DOHH2 (cell line): ENCODE measurements at regions not wholly inside any gene's neighbourhood (a gene's known extent, or its start where the extent isn't known, plus 50 kb on each side); places are given as distances from the start of the nearest gene placed in this dataset.
"Not testable (repeated sequence)": the region's sequence is repeated elsewhere in the genome, so short reads cannot be mapped to it uniquely, and the experiment has no call there.

Experiments used
- CTCF ChIP-seq: fragments of 200-600 bp; sonication (generic); IDR thresholded peaks from one replicate; pipeline ENCODE4 v1.5.1; 2014; ENCODE audit warnings: antibody characterized with exemption, mild to moderate bottlenecking, low read depth, low read length; ENCODE audit not compliant: poor library complexity, severe bottlenecking
- EZH2phosphoT487 ChIP-seq: fragments of 200-600 bp; sonication (generic); IDR thresholded peaks from 2 replicates; pipeline ENCODE4 v1.6.1; 2017; ENCODE audit warnings: borderline replicate concordance, mild to moderate bottlenecking, antibody characterized with exemption, low read length, moderate library complexity, mixed read lengths

GRCh38 chr10:109652612-109653011, 270.7 kb downstream of the XPNPEP1 start:
- TF ChIP-seq CTCF, EZH2phosphoT487: not testable (repeated sequence)
